ENCODE measurements at regions not wholly inside any gene's neighbourhood (a gene's known extent, or its start where the extent isn't known, plus 50 kb on each side); places are given as distances from the start of the nearest gene placed in this dataset.

DNA sequence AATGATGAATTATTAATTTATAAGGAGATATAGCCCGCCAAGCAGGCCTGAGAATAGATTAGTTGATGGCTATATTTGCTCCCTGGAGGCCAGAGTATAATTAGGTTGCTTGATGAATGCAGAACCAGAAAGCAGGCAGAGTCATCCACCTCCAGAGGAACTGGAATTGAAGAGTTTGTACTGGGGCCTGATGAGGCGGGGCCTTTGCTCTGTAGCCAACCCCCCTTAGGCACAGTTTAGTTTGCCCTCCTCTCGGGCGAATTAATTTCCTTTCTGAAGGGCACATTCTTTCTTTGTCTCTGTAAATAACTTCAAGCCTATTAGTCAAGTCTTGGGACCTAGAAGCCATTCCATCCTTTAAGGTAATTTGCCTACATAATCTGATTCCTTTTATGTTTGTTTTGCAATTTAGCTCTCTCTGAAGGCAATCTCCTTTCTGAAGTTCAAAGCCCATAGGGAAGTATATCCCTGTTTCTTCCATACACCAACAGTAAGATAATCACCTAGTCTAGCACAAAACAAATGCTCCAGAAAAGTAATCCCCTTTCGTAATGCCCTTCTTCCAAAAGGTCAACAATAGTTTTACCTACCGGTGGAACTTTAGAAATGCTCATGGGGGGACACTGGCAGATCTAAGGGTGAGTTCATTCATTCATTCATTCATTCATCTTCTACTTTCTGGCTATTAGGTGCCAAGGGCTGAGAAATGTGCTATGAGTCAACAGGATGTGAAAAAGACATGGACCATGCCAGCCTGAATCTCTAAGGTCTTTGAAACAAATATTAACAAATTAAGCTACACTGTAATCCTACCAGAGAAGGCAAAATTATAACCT lies 84.8 kb upstream of the NUDT4 start:
- in situ Hi-C loops (cut with MboI; ENCODE audit: low sequenced_read_pairs, unreplicated experiment), result no loop called here
- TF ChIP-seq CTCF (IDR thresholded peaks at IDR 0.05; ENCODE audit: borderline replicate concordance, control extremely low read depth, extremely low read depth, insufficient read depth, missing control alignments), result no peak
- DNase-seq (ENCODE audit: low spot score), result no peak

DNA sequence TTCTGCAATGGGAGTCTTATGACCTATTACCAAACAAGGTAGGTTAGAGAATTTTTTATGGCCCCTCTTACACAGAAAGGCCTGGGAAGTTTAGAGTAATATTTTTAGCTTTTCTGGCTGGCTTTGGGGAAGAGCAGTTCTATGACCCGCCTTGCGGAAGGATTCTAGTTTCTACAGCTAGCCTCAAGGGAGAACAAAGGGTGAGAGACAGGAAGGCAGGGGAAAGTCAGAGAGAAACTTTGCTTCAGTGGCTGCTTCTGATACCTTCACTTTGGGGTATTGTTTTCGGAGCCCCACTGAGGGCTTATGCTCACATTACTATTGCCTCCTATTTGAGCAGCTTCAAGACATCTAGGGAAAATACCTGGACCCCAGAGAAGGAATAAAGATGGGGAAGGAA lies 80.7 kb upstream of the NUDT4 start:
- in situ Hi-C loops (cut with MboI; ENCODE audit: low sequenced_read_pairs, unreplicated experiment), result no loop called here
- peak; percentile 48 for DNase-seq (ENCODE audit: low spot score)
- TF ChIP-seq CTCF (IDR thresholded peaks at IDR 0.05; ENCODE audit: borderline replicate concordance, control extremely low read depth, extremely low read depth, insufficient read depth, missing control alignments), result no peak

DNA sequence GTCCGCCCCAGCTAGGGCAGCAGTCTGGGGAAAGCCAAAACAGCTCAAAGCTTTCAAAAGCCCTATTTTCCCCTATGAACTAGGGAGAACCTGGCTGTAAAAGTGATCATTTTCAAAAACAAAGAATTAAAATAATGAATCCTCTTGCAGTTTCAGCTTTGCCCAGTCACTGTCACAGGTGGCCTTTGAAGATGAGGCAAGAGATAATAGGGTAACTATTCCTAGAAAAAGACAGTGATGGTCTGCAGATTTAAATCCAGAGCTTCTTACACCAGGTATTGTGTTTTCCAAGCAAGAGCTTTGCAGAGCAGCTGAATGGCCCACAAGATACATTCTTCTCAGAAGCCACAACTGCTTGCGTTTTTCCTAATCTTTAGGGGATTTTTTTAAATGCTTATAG lies 80.2 kb upstream of the NUDT4 start:
- in situ Hi-C loops (cut with MboI; ENCODE audit: low sequenced_read_pairs, unreplicated experiment), result no loop called here
- no peak for DNase-seq (ENCODE audit: low spot score)
- no peak for TF ChIP-seq CTCF (IDR thresholded peaks at IDR 0.05; ENCODE audit: borderline replicate concordance, control extremely low read depth, extremely low read depth, insufficient read depth, missing control alignments)

GRCh38 chr12:93299262-93299846 lies 78.4 kb upstream of the NUDT4 start:
- TF ChIP-seq CTCF (IDR thresholded peaks at IDR 0.05; ENCODE audit: borderline replicate concordance, control extremely low read depth, extremely low read depth, insufficient read depth, missing control alignments), result no peak
- in situ Hi-C loops (cut with MboI; ENCODE audit: low sequenced_read_pairs, unreplicated experiment), result no loop called here
- DNase-seq (ENCODE audit: low spot score), result no peak

DNA sequence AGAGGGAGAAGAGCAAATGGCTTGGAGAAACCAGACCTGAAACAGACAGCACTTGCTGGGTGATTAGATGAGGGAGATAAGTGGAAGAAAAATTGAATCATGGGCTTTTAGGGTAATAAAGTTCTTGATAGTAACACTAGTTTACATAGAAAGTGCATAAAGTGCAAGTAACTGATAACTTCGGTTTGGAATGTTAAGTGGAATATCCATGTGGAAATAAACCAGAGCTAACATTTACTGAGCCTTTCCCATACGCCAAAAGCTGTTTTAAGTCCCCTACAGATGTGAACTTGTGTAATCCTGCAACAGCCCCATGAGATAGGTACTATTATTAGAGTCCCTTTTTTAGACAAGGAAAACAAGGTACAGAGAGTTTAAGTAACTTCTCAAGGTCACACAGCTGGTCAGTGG lies 77.1 kb upstream of the NUDT4 start:
- DNase-seq (ENCODE audit: low spot score), result no peak
- TF ChIP-seq CTCF (IDR thresholded peaks at IDR 0.05; ENCODE audit: borderline replicate concordance, control extremely low read depth, extremely low read depth, insufficient read depth, missing control alignments), result no peak
- in situ Hi-C loops (cut with MboI; ENCODE audit: low sequenced_read_pairs, unreplicated experiment), result no loop called here

DNA sequence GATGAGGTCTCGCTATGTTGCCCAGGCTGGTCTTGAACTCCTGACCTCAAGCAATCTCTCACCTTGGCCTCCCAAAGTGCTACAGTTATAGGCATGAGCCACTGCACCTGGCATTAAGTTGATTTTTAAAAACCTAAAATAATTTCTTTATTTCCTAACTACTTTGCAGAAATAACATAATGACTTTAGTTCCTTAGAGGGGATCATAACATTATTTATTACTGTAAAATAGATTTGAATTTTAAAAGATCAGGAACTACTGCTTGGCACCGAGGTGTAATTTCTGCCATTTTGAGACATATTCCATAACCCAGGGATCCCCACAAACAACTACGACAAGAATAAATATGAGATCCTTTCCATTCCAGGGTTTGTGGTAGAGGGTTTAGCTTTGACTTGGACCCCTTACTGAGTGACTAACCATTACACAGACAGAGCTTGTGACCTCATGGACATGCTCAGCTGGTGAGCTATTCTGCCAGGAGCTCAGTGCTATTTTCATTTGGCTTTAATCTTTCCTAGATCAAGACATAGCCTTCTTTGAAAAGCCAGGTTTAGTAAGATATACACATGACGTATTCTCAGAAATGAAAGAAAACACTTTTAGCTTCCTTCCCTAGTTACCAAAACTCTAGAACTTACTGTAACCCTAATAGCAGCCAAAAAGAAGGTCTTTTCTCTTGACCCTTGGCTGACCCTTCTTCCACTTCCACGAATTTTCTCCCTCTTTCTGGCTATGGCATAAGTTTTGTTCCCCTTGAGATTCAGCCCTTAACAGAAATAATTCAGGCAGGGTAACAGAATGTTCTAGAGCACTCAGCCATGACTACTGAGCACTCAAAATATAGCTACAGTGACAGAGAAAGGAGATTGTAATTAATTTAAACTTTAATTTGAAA lies 75.1 kb upstream of the NUDT4 start:
- no peak for TF ChIP-seq CTCF (IDR thresholded peaks at IDR 0.05; ENCODE audit: borderline replicate concordance, control extremely low read depth, extremely low read depth, insufficient read depth, missing control alignments)
- no peak for DNase-seq (ENCODE audit: low spot score)
- in situ Hi-C loops (cut with MboI; ENCODE audit: low sequenced_read_pairs, unreplicated experiment), result no loop called here
